HG02970 (cell line): ENCODE measurements at regions not wholly inside any gene's neighbourhood (a gene's known extent, or its start where the extent isn't known, plus 50 kb on each side); places are given as distances from the start of the nearest gene placed in this dataset.

Source experiments
- ATAC-seq: cut with Tn5 transposase; IDR thresholded peaks from one replicate; pipeline ENCODE4 v1.9.1; 2021; ENCODE audit warnings: mild to moderate bottlenecking, moderate library complexity, moderate number of reproducible peaks; ENCODE audit not compliant: unreplicated experiment, low FRiP score

DNA sequence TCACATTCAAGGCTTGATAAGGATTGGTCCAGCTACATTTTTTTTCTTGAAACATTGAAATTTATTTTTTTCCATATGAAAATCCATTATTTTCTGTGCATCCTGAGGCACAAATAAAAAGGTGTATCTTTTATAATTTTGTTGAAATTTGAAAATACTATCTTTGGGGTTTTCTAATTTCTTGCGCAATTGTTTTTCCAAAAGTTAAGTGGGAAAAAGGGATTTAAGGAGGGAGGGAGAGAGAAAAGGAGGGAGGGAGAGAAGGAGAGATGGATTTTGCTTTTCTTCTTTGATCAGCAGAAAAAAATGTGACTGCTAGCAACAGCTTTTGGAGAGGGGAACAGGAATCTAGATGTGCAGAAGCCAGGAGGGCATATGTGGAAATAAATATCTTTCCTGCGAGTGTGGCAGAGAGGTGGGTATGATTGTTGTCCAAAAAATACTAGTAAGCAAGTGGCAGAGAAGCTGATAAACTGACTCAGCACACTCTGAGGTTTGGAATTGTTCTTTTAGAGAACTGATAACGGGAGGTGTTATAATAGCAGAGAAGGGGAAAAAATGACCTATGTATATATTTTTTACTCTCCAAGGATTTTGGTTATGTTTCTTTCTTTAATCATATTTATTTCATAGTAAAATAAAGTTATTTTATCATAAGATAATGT, 61.2 kb upstream of the EDNRB start:
- ATAC-seq = no peak

- no peak for ATAC-seq
Observed at GRCh38 chr13:77975358-77976042, 56.9 kb upstream of the EDNRB start.

GRCh38 chr13:77969299-77969698, 50.7 kb upstream of the EDNRB start:
- ATAC-seq = no peak
